ENCODE measurements at regions not wholly inside any gene's neighbourhood (a gene's known extent, or its start where the extent isn't known, plus 50 kb on each side); places are given as distances from the start of the nearest gene placed in this dataset.
A peak's percentile ranks its signal among the peaks of the same experiment; 100 is the strongest.

DNA sequence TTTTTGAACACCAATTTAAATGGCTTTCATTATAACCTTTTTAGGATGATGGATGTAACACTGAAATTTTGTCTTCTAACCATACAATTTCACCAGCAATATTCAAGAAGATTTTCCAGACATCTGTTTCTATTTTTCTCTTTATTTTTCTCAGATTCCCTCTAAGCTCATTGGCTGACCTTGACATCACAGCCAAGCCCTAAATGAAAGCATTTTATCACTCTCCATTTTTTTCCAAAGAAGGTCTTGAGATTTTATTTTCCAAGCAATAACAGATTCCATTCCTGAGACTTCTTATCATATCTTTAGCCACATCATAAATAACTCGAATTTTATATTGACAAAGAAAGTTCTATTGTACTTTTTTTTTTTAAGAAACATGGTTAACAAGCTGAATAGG lies 392.6 kb upstream of the THBS1 start:
- DNase-seq: no peak

DNA sequence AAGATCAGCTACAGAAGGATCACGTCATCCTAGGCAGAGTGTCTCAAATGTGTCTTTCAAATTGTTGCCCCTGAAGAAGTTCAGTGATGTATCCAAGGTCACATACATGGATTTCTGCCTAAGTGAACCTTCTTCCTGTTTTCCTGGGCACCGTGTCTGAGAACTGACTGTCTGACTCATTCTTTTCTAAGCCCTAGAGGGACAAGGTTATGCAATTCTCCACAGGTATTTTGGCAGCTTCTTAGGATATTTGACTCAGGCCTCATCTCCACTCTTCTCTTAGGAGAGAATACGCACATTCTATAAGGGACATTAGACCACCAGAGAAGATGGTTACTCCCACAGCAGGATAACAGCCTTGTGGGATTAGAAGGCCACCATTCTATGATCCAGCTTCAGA lies 391.9 kb upstream of the THBS1 start:
- DNase-seq: no peak

DNA sequence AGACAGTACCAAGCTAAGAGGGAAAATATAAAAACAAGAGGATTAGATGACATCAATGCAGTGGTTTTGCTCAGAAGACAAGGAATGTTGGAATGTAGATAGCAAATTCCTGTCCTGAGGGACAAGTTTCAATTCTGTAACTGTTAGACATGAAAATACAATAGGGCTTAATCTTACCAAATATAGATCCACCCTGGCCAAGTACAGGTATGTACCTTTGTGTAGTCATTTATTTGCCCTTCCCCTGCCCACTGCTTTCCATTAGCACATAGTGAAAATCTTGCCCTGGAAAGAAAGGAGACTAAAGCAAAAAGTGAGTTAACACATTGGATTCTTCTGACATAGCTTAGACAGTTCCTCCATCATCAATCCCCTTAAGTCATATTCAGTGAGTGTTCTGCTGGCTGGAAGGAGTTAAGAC lies 389.0 kb upstream of the THBS1 start:
- DNase-seq: no peak

DNA sequence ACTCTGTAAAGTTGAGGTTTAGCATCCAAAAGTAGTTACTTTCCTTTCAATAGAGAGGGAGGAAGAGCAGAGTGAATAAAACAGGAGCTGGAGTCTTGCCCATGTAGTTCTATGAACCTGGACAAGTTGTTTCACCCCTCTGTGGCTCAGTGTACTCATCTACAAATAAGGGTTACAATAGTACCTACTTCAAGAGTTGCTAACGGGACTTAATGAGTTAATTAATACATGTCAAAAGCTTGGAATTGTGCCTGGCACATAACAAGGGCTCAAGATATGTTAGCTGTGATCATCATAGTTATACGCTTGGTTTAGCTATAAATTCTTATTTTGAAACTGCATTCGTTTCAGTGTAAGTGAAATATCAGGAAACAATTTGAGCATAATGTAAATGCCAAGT lies 388.5 kb upstream of the THBS1 start:
- DNase-seq: no peak

DNA sequence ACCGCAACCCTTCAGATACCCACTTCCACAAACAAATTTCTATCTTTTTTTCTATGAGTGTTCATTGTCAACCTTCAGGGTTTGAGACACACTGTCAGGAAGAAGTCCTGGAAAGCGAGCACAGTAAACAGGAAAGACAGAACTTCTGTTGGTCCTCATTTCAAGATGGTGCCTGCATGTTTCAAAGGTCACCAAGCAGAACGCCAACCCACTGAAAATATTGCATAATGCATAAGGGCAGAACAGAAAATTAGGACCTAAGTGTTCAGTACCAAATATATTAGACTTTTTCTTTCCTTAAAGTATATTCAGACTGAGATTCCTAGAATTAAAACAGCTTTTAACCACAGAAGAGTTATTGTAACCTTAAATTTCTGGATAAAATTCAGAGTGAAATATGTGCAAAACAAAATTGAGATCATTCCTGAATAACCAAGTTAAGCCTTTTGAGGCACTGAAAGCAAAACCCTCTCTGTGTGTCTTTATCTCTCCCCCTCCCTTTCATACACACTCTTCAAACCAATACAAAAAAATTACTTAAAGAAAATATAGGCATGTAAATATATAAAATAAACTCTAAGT lies 387.8 kb upstream of the THBS1 start:
- DNase-seq: no peak

DNA sequence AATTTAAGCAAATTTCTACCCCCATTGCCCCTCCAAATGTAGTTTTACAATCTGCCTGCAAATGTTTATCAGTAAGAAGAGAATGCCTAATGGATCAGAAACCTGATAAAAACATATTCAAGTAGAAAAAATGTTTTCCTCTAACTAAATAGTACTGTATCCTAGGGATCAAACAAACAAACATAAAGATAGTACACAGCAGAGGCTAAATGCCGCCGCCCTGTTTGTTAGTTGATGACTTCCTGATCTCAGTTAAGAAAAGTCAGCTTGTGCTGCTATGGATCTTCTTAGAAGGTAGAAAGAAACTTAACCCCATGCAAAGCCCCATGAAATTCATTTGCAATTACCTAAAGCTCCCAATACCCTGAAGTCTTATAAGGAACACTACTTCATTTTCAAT lies 387.3 kb upstream of the THBS1 start:
- DNase-seq: no peak

DNA sequence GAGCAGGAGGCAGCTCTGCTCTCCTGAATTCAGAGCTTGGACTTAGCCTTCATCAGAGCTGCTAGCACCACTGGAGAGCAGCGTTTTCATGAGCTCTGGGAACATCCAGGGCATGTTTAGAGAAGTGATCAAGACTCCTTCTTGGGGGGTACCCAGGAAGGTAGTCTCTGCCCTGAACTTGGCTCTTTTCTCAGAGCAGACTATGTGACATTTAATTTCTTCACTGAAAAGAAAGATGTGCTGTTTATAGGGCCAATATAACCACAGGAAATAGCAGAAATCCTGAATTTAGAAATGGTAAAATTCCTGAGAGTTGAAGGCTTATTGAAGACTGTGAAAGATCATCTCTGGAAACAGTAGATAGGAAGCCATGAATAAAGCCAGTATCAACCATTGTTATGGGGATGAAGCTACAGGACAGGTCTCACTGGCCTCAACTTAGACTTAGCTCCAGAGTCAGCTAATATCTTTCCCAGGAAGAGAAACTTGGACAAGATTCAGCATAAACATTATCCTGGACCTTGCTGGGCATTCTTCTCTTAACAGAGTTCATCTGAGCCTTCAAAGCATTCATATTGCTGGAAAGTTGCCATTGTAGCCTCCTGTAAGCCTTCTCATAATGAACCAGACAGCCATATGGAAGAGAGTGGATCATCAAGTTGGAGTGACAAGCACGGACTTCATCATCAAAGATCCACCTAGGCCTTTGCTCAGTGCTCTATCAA lies 386.6 kb upstream of the THBS1 start:
- DNase-seq: no peak

DNA sequence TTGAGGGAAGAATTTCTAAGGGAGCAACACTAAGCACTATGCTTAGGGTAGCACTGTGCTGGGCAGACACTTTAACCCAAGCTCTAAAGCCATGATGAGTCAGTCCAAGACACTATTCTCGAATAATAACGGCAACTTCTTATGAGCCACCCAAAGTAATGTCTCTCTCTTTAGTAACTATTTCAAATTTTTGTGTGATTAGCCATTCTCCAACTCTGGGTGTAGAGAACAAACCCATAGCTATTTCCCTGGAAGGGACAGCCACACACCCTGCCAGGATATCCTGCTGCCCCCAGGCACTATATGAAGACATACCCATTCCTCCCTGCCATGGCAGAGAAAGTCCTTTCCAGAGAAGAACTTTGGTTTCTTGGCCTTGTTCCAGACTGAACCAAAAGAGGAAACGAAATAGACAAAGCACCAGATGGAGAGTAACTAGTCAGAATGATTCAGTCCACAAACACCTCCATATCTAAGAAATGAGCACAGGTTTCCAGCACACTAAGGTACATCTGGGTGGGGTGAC lies 384.9 kb upstream of the THBS1 start:
- peak; percentile 20 to 48 for DNase-seq

DNA sequence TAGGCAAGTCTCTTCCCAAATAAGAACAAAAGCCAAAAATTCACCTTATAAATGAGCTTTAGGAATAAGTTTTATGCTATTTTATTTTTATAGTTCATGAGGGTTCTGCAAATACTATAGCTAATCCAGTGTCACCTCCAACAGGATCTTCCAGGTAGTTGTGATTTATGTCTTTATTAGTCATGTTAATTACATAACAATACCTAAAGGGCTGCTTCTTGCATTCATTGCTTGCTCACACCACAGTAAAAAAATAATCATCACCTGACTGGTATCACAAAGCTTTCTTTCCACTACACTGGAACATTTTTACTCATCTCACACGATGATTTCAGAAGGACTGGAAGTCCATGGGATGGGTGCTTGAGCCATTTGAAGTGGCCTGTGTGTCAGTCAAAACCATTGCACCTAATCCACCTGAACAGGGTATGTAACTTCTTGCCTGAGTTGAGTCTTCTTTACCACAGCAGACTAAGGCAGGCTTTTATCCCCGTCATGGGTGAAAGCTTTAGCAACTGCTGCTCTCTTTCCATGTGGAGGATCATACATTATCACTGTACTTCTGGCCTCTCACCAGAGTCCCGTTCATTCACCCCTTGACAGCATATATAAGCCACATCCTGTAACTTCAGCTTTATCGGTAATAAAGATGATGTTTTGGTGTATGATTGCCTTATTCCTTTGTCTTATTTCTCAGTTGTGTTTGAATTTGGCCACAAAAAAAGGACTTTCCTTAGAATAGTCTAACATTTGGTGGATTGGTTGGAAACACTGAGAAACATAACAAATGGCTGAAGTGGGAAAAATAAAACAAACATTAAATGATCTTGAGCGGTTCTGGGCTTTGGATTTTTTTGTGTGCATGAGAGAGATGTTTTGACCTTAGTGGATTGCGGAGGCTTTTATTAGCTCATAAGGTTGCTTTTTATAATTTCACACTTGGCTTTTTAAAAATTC lies 382.6 kb upstream of the THBS1 start:
- no peak for DNase-seq

DNA sequence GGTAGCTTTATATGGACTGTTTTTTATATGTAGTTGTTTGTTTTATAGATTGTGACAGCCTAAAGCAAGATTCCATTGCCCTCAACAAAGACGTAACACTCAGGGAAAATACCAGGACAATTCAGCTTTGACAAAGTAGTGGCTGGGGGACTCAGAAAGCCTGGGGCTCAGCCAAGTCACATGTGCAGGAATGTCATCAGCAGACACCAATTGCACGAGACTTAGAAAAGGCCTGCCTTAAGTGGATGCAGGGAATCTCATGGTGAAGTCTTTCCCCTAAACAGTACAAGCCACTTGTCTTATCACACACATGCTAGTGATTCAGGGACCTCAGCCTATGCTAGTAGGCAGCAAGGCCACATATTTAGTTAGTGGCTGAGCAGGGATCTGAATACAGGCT lies 381.8 kb upstream of the THBS1 start:
- DNase-seq: no peak

DNA sequence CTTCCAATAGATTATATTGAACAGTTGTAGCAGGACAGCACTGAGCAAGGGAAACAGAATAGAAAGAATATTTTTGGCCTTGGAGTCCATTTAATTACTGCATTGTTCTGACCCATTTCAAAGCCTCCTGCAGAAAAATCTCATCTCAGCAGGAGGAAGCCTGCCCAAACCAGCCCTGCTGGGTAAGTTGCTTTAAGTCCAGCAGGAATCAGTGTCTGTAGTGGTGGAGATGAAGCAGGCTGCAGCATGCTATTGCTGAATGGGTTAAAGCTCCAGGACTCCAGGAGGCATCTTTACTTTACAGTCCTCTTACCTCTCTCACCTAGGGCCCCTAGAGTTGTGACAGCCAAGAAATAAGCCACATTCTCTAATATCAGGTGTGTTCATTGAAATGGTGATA lies 380.3 kb upstream of the THBS1 start:
- DNase-seq: no peak

DNA sequence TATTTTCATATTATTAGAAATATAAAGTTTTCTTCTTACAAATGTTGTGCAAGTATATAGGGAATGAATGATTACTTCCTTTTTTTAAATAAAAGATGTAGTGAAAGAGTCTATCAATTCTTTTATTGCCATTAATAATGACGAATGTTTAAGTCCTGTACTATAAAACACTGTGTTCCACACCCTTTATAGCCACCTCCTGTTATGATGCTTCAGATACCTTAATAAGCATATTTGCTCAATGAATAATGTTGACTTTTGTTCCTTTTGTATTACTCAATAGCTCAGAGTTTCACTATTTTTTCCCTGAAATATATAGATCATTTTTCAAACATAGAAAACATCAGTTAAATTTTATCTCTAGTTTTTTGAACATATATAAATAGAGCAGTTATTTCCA lies 378.2 kb upstream of the THBS1 start:
- no peak for DNase-seq

DNA sequence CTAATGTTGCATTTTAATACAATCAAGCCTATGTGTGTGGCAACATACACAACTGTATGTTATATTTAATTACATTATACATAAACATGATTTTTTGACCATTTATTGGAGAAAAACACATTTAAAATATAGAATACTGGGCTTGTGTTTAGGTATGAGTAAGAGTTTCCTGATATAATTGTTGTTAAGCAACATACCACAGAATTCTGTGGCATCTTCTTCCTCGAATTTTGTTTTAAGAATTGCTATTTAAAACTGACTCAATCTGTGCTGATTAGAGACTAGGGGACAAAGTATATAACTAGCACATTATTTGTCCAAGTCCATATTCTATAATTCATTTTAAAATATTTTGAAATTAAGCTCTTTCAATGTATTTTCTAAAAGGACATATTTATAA lies 376.8 kb upstream of the THBS1 start:
- peak in 1 of 2 donors; percentile 14 for DNase-seq

DNA sequence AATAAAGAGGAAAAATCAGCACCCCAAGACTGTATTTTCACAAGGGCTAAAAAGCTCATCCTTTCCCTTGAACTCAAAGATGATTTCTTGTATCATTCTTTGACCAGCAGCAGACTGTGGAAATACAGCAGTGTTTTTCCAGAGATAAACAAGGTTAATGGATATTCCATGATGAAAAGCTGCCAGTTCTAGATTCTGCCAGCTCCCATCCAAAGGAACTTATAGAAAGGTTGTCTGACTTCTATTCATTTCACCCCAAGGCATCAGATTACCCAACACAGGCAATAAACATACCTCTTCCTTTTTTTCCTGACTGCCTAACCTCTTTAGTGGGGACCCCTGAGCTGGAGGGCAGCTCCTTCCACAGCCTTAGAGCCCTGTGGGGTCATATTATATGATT lies 375.8 kb upstream of the THBS1 start:
- DNase-seq: no peak

DNA sequence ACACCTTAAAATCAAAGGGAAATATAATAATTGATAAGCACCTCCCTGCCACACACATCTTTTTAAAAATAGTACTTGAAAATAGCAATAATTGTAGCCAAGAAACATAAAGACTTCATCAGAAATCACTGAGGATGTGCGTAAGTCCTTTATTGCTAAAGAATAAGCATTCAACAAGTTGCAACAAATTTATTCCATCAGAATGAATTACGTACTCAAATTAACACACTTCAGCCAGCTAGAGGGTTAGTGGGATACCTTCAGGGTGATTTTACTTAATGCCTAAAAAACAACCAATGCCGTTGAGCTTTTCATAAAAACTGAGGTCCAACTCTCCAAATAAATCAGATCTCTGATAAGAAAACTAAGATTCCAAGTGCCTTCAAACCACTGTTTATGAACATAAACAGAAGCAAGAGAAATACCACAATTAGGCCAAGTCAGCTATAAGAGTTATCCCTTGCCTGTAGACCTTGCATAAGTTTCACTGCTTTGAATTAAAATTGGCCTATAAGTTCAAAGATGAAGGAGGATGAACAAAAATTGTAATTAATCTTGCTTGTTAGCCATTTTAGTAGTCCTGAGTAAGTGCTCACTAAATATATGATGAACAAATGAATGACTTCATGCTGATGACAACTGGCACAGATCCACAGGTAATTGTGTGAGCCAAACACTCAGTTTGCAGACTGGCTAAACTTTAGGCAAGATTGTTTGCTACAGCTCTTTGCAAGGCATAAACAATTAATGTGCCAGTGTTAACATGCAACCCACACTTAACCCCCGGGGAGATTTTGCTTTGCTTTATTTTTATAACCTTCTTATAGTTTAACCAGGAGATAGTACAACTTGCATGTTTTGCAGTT lies 375.1 kb upstream of the THBS1 start:
- no peak for DNase-seq

DNA sequence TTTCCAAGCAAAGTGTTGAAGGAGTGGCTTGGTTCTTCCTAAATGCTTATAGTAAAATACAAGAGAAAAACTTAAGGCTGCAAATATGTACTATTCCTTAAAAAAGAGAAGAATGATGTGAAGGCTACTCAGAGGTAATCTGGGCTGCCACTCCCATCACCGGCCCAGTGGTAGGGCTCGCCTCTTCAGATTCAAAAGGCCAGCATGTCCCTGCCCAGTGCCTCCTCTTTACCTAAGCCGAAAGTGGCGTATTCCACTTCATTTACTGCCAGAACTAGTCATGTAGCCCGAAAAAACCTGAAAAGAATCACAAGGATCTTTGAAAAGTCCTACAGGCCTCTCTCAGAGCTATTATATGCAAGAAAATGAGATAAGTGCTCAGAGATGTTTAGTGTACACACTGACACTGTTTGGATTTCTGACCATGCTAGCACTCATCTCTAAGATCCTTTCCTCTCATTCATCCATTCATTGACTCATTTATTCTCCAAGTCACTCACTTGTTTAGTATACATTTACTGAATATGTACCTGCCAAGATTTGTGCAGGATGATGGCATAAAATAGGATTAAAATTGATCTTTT lies 373.3 kb upstream of the THBS1 start:
- DNase-seq: no peak

DNA sequence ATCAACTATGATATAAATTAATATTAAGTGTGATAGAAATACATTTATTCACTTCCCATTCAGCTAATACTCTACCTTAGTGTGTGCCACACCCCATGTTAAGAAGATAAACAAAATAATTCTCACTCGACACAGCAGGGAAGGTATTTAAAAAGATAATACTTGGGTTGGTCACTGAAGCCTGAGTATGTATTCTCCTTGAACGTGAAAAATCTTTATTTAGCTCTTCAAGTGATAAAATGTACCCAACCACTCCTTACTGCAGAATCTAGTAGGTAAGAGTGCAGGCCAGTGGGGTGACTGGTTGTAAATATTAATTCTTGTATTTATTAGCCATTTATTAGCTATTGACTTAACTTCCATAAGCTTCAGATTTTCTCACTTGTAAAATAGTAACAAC lies 372.7 kb upstream of the THBS1 start:
- no peak for DNase-seq

DNA sequence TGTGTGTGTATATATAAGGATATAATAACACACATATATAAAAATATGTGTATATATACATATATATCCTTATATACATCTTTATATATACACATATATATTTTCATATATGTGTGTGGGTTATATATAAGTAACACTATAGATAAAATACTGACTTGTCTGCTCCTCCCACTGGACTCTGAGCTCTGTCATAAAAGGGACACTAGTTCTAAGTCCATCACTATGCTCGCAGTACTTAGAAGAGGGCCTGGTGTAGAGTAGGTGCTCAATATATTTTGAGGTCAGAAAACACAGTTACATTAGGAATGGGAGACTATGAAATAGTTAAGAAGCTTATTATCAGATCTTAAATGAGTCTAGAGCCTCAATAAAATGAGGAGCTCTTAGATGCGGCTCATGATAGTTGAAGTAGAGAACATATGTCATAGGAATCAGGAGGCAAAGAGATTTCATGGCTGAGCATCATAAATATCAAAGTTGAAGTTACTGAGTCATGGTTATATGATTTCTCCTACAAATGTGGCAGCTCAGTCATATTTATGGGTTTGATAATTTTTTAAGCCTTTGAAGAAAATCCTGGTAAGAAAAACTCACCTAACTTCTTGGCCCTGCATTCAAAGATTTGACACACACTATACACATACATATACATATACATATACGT lies 371.2 kb upstream of the THBS1 start:
- DNase-seq: no peak

DNA sequence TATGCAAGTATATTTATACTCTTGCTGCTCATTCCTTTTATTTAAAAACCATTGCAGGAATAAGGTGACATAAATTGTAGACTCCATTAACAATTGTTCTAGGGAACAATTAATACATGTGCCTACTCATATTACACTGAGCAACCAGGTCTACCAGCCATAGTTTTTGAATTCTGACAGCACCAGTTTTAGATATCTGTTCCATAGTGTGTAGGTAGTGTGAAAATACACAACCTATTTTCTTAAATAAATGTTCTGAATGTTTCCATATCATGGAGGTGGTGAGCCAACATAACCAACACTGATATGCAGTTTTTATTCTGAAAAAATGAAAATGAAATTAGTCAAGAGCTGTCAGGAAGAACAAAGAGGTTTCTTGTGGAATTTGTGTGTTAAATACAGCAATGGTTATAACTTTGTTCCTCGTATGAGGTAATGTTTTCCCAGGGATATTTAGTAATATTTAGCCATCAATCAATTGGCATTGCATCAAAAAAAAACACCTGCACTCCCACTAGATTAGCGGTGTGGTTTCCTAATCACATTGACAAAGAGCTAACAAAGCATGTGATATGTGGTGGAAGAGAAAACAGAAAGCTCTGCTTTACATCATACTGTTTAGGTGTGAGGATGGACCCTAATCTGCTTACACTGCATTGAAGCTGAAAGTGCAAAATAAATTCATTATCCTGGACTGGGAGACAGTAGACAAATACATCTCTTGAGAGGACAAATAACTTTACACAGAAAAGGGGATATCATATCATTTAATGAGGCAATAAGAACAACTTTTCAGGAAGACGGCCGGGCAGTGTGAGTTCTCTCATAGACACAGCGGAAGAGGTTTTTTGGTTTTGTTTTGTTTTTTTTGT lies 369.5 kb upstream of the THBS1 start:
- no peak for DNase-seq

DNA sequence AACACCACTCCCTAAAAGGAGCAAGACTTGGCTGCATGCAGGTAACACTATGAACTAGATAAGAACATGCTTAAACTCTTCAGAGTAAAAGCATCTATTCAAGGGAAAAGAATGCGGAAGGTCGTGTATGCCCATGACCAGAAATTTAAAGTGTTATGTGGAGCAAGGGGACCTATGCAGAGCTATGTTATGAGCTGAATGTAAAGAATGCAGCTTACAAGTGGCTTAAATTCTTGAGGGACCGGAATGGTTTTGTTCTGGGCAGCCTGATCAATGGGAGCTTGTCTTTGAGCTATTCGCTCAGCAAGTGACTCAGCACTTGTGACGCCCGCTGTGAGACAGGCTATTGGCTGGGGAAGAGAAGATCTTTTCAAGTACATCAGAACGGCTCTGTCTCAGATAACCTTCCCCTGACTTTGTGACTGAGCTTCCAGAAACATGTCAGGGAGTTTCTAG lies 367.5 kb upstream of the THBS1 start:
- no peak for DNase-seq
